Adrenal gland (tissue), 5 donors: ENCODE measurements at regions not wholly inside any gene's neighbourhood (a gene's known extent, or its start where the extent isn't known, plus 50 kb on each side); places are given as distances from the start of the nearest gene placed in this dataset.

ENCODE experiments used
- CTCF ChIP-seq, 6 experiments: fragments of 450-650 bp in 4 of 6; fragments of 200-600 bp in 2 of 6; sonication (generic) in 1 of 6; IDR thresholded peaks; 1 replicate in 5 of 6; 2 replicates in 1 of 6; pipeline versions ENCODE4 v1.5.1 to v1.8.0; 2016 to 2021; ENCODE audit warnings: antibody characterized with exemption in 6 of 6, mild to moderate bottlenecking in 2 of 6, moderate library complexity in 1 of 6
- POLR2A ChIP-seq, 2 donors: fragments of 450-650 bp; IDR thresholded peaks; one replicate each; pipeline ENCODE4 v1.6.1; 2017; ENCODE audit warnings: antibody characterized with exemption in 2 of 2, mild to moderate bottlenecking in 2 of 2, moderate library complexity in 1 of 2
- donor health status: DM: no; HTN: no; CAD: no.

- TF ChIP-seq POLR2A (IDR thresholded peaks at IDR 0.05) (no peak), CTCF (IDR thresholded peaks at IDR 0.05) (no peak)
These were observed 680.5 kb downstream of the QKI start for GRCh38 chr6:164095056-164095455.
